H1 (cell line): ENCODE measurements at regions not wholly inside any gene's neighbourhood (a gene's known extent, or its start where the extent isn't known, plus 50 kb on each side); places are given as distances from the start of the nearest gene placed in this dataset.

Source experiments
- CTCF ChIA-PET: fragments of 300-600 bp; sonication (Branson Sonifier 250); formaldehyde crosslinking; loops from one replicate; lab custom pipeline; 2021; ENCODE audit not compliant: partially characterized antibody; lab: Charles Lee
- POLR2A ChIA-PET: fragments of 300-600 bp; sonication (Branson Sonifier 250); formaldehyde crosslinking; loops from one replicate; lab custom pipeline; 2021; ENCODE audit warnings: inconsistent platforms; ENCODE audit not compliant: partially characterized antibody; lab: Charles Lee
- DNase-seq, 2 experiments: peaks; one replicate each; pipeline versions ENCODE4 v3.0.0 to v3.0.0-alpha.2; 2010 to 2022; ENCODE audit warnings: low spot score in 2 of 2, low read depth in 1 of 2, mixed read lengths in 1 of 2
- FAIRE-seq: peaks from 2 replicates; lab custom pipeline; 2011; peaks lifted over from hg19 to GRCh38; lab: Jason Lieb, UNC
- H2AFZ ChIP-seq: 2 replicates; pipeline ENCODE4 v1.8.1; 2012; ENCODE audit warnings: low read length, inconsistent platforms
- H2AK5ac ChIP-seq: 2 replicates; pipeline ENCODE4 v1.6.1; 2013; ENCODE audit warnings: low read depth, low read length
- H2BK120ac ChIP-seq: replicated peaks from 2 replicates; pipeline ENCODE3; 2013; ENCODE audit warnings: low read depth, low read length, inconsistent platforms
- H2BK12ac ChIP-seq: 2 replicates; pipeline ENCODE4 v1.6.1; 2013; ENCODE audit warnings: low read depth, low read length
- H2BK15ac ChIP-seq: 2 replicates; pipeline ENCODE4 v1.6.1; 2013; ENCODE audit warnings: low read length
- H2BK20ac ChIP-seq: 2 replicates; pipeline ENCODE4 v1.6.1; 2013; ENCODE audit warnings: low read length
- H2BK5ac ChIP-seq: 2 replicates; pipeline ENCODE4 v1.6.1; 2013; ENCODE audit warnings: low read depth, low read length
- H3K14ac ChIP-seq: 2 replicates; pipeline ENCODE4 v1.6.1; 2013; ENCODE audit warnings: inconsistent platforms; ENCODE audit not compliant: insufficient read length
- H3K18ac ChIP-seq: 2 replicates; pipeline ENCODE4 v1.6.1; 2013; ENCODE audit warnings: low read length; ENCODE audit errors: extremely low read depth
- H3K23ac ChIP-seq: 2 replicates; pipeline ENCODE4 v1.6.1; 2013; ENCODE audit warnings: inconsistent platforms; ENCODE audit not compliant: insufficient read length
- H3K23me2 ChIP-seq: 2 replicates; pipeline ENCODE4 v1.6.1; 2013; ENCODE audit warnings: low read depth, low read length
- H3K27ac ChIP-seq: 2 replicates; pipeline ENCODE4 v1.6.1; 2011; ENCODE audit warnings: low read depth, low read length, inconsistent platforms
- H3K27me3 ChIP-seq, 4 experiments: replicated peaks in 1 of 4; 1 replicate in 1 of 4; 2 replicates in 3 of 4; pipeline versions ENCODE4 v1.6.1 to v1.8.1; 2011 to 2013; ENCODE audit warnings: low read length in 3 of 4, mild to moderate bottlenecking in 3 of 4, inconsistent platforms in 2 of 4, mixed read lengths in 2 of 4, moderate library complexity in 1 of 4; ENCODE audit not compliant: control insufficient read depth in 3 of 4, insufficient read depth in 3 of 4; ENCODE audit errors: extremely low read depth in 1 of 4
- H3K36me3 ChIP-seq, 4 experiments: 2 replicates each; pipeline versions ENCODE4 v1.6.1 to v1.8.1; 2011 to 2013; ENCODE audit warnings: mild to moderate bottlenecking in 4 of 4, low read length in 3 of 4, moderate library complexity in 2 of 4, control low read depth in 1 of 4, inconsistent platforms in 1 of 4; ENCODE audit not compliant: insufficient read depth in 4 of 4, control insufficient read depth in 2 of 4
- H3K4ac ChIP-seq: replicated peaks from 2 replicates; pipeline ENCODE3; 2013; ENCODE audit warnings: low read length, low read depth, mixed read lengths, inconsistent platforms; ENCODE audit not compliant: insufficient read length
- H3K4me1 ChIP-seq, 4 experiments: replicated peaks in 1 of 4; 1 replicate in 1 of 4; 2 replicates in 3 of 4; pipeline versions ENCODE4 v1.6.1 to v1.8.1; 2011 to 2013; ENCODE audit warnings: low read length in 3 of 4, inconsistent platforms in 2 of 4, mixed read lengths in 1 of 4; ENCODE audit not compliant: insufficient read depth in 4 of 4, control insufficient read depth in 3 of 4
- H3K4me2 ChIP-seq, 2 experiments: 2 replicates each; pipeline versions ENCODE4 v1.6.1 to v1.8.1; 2011 to 2013; ENCODE audit warnings: low read depth in 2 of 2, low read length in 2 of 2, control low read depth in 1 of 2, inconsistent platforms in 1 of 2, mild to moderate bottlenecking in 1 of 2; ENCODE audit not compliant: insufficient read depth in 1 of 2
- H3K4me3 ChIP-seq, 4 experiments: fragments of 200-600, 300-600 bp in 1 of 4; sonication (generic), shearing (Covaris generic), sonication (Bioruptor Twin) in 1 of 4; 2 replicates each; pipeline versions ENCODE4 v1.5.1 to v1.8.1; 2011 to 2016; ENCODE audit warnings: low read length in 4 of 4, low read depth in 3 of 4, control low read depth in 2 of 4, inconsistent platforms in 2 of 4, mild to moderate bottlenecking in 2 of 4, mixed read lengths in 1 of 4, moderate library complexity in 1 of 4; ENCODE audit not compliant: insufficient read depth in 2 of 4; ENCODE audit errors: extremely low read depth in 1 of 4
- H3K56ac ChIP-seq: replicated peaks from 2 replicates; pipeline ENCODE3; 2013; ENCODE audit warnings: low read depth, mild to moderate bottlenecking, mixed read lengths, low read length, inconsistent platforms; ENCODE audit not compliant: insufficient read length
- H3K79me1 ChIP-seq: 2 replicates; pipeline ENCODE4 v1.6.1; 2013; ENCODE audit warnings: low read depth, low read length, control low read depth
- H3K79me2 ChIP-seq, 2 experiments: 2 replicates each; pipeline versions ENCODE4 v1.6.1 to v1.8.1; 2012 to 2013; ENCODE audit warnings: low read length in 2 of 2, mild to moderate bottlenecking in 2 of 2, inconsistent platforms in 1 of 2; ENCODE audit not compliant: insufficient read depth in 2 of 2, control insufficient read depth in 1 of 2
- H3K9ac ChIP-seq, 4 experiments: replicated peaks in 1 of 4; 1 replicate in 1 of 4; 2 replicates in 3 of 4; pipeline versions ENCODE4 v1.6.1 to v1.8.1; 2011 to 2013; ENCODE audit warnings: low read depth in 3 of 4, low read length in 3 of 4, control low read depth in 2 of 4, mild to moderate bottlenecking in 2 of 4, moderate library complexity in 2 of 4, inconsistent platforms in 1 of 4; ENCODE audit errors: extremely low read depth in 1 of 4
- H3K9me3 ChIP-seq, 2 experiments: 2 replicates each; pipeline versions ENCODE4 v1.6.1 to v1.8.1; 2012 to 2013; ENCODE audit warnings: mild to moderate bottlenecking in 2 of 2, moderate library complexity in 2 of 2, control low read depth in 1 of 2, inconsistent platforms in 1 of 2, low read depth in 1 of 2, low read length in 1 of 2, mixed read lengths in 1 of 2; ENCODE audit not compliant: insufficient read depth in 2 of 2
- H4K20me1 ChIP-seq, 2 experiments: replicated peaks in 1 of 2; 2 replicates each; pipeline versions ENCODE3 to v1.8.1; 2011 to 2013; ENCODE audit warnings: inconsistent platforms in 2 of 2, low read length in 2 of 2, mild to moderate bottlenecking in 1 of 2; ENCODE audit not compliant: insufficient read depth in 2 of 2, control insufficient read depth in 1 of 2
- H4K5ac ChIP-seq: 2 replicates; pipeline ENCODE4 v1.6.1; 2013; ENCODE audit warnings: low read length, low read depth, mixed read lengths, inconsistent platforms; ENCODE audit not compliant: insufficient read length
- H4K8ac ChIP-seq: 2 replicates; pipeline ENCODE4 v1.8.0; 2013; ENCODE audit warnings: mild to moderate bottlenecking, moderate library complexity, low read length, inconsistent platforms; ENCODE audit not compliant: insufficient read depth; ENCODE audit errors: extremely low read depth
- H4K91ac ChIP-seq: replicated peaks from 2 replicates; pipeline ENCODE3; 2013; ENCODE audit warnings: low read length, mixed read lengths, inconsistent platforms; ENCODE audit not compliant: insufficient read length
- ATF3 ChIP-seq: IDR thresholded peaks from 2 replicates; pipeline ENCODE4 v1.6.1; 2011; ENCODE audit warnings: low read depth, mild to moderate bottlenecking, low read length; ENCODE audit not compliant: insufficient read depth
- CEBPB ChIP-seq: IDR thresholded peaks from 2 replicates; pipeline ENCODE4 v1.6.1; 2012; ENCODE audit warnings: low read depth, low read length
- CHD2 ChIP-seq: IDR thresholded peaks from 2 replicates; pipeline ENCODE4 v1.6.1; 2012; ENCODE audit warnings: low read length, improper control_type of control experiment
- CTBP2 ChIP-seq: IDR thresholded peaks from 2 replicates; pipeline ENCODE4 v1.7.0; 2011; ENCODE audit warnings: borderline replicate concordance, mild to moderate bottlenecking, moderate library complexity, mixed read lengths, low read length; ENCODE audit not compliant: insufficient read depth, insufficient read length
- CTCF ChIP-seq, 3 experiments: IDR thresholded peaks; 1 replicate in 2 of 3; 2 replicates in 1 of 3; pipeline versions ENCODE4 v1.5.1 to v1.6.1; 2011; ENCODE audit warnings: low read length in 3 of 3, mild to moderate bottlenecking in 3 of 3, inconsistent platforms in 2 of 3, low read depth in 1 of 3, moderate library complexity in 1 of 3; ENCODE audit not compliant: insufficient read depth in 1 of 3; ENCODE audit errors: control extremely low read depth in 1 of 3
- GTF2F1 ChIP-seq: IDR thresholded peaks from 2 replicates; pipeline ENCODE4 v1.6.1; 2012; ENCODE audit warnings: low read depth, low read length, improper control_type of control experiment, borderline replicate concordance
- HDAC2 ChIP-seq, 2 experiments: fragments of 300-600 bp in 1 of 2; sonication (generic) in 1 of 2; IDR thresholded peaks; 2 replicates each; pipeline ENCODE4 v1.6.1; 2011 to 2012; ENCODE audit warnings: low read depth in 2 of 2, low read length in 2 of 2, mild to moderate bottlenecking in 2 of 2, moderate library complexity in 2 of 2, borderline replicate concordance in 1 of 2, inconsistent platforms in 1 of 2
- MAX ChIP-seq: IDR thresholded peaks from 2 replicates; pipeline ENCODE4 v1.6.1; 2012; ENCODE audit warnings: inconsistent platforms
- NRF1 ChIP-seq: IDR thresholded peaks from 2 replicates; pipeline ENCODE4 v1.6.1; 2011; ENCODE audit warnings: mild to moderate bottlenecking, low read depth, low read length, improper control_type of control experiment
- RFX5 ChIP-seq: IDR thresholded peaks from 2 replicates; pipeline ENCODE4 v1.6.1; 2011; ENCODE audit warnings: low read depth, low read length, improper control_type of control experiment, borderline replicate concordance
- SP4 ChIP-seq: IDR thresholded peaks from 2 replicates; pipeline ENCODE4 v1.6.1; 2012; ENCODE audit warnings: low read length, inconsistent platforms
- WGBS, 2 experiments: shearing (Covaris generic) in 1 of 2; methylation state at CpG; one replicate each; pipeline versions ENCODE4 v1.1.6 to v1.1.7; 2013 to 2015; ENCODE audit warnings: low lambda C conversion rate in 2 of 2, mixed read lengths in 2 of 2, inconsistent platforms in 1 of 2, low coverage in 1 of 2, missing lambda C conversion rate in 1 of 2; ENCODE audit not compliant: insufficient replicate concordance in 2 of 2, insufficient coverage in 1 of 2, insufficient read length in 1 of 2; ENCODE audit errors: extremely low coverage in 1 of 2, missing lambda C conversion rate in 1 of 2; 5-methylcytosine and 5-hydroxymethylcytosine counted together

- no peak overlapping the region for H3K9ac ChIP-seq
- no peak overlapping the region for H2BK12ac ChIP-seq
- H3K4me3 ChIP-seq: no peak overlapping the region
- H4K8ac ChIP-seq: no peak overlapping the region
- H3K27ac ChIP-seq: no peak overlapping the region
- no peak overlapping the region for H3K4me2 ChIP-seq
- H3K4ac ChIP-seq: no peak overlapping the region
- H4K20me1 ChIP-seq: no peaks in the 10 kb centered on the region
- WGBS, 2 experiments: 82% methylated on average over 4 of the region's 4 CpGs; no CpG with 5 or more reads in 1 of the 2 experiments
- DNase-seq (no peak), FAIRE-seq (no peak)
- H3K18ac ChIP-seq: no peak overlapping the region
- no peak overlapping the region for H2AFZ ChIP-seq
- H2BK20ac ChIP-seq: no peak overlapping the region
- no peak overlapping the region for H3K56ac ChIP-seq
- H3K4me1 ChIP-seq: no peaks in the 10 kb centered on the region
- H3K23me2 ChIP-seq: no peaks in the 10 kb centered on the region
- no peak overlapping the region for H3K14ac ChIP-seq
- H3K79me2 ChIP-seq: no peaks in the 10 kb centered on the region
- H2BK5ac ChIP-seq: no peak overlapping the region
- no peak overlapping the region for H4K5ac ChIP-seq
- ChIA-PET POLR2A (no interaction called here), CTCF (interaction anchor here (1.0 kb wide), 1 partner anchor 18 kb away, joined by 3 read pairs; no protein-coding TSS in a partner anchor)
- no peak overlapping the region for H2BK120ac ChIP-seq
- H3K27me3 ChIP-seq: no peaks in the 10 kb centered on the region
- H3K23ac ChIP-seq: no peak overlapping the region
- no peaks in the 10 kb centered on the region for H3K9me3 ChIP-seq
- no peak overlapping the region for H2BK15ac ChIP-seq
- no peak overlapping the region for H4K91ac ChIP-seq
- H3K36me3 ChIP-seq: no peaks in the 10 kb centered on the region
- no peaks in the 10 kb centered on the region for H3K79me1 ChIP-seq
- no peak overlapping the region for H2AK5ac ChIP-seq
- TF ChIP-seq GTF2F1: no peak
- TF ChIP-seq ATF3: no peak
- no peak for TF ChIP-seq RFX5
- no peak for TF ChIP-seq HDAC2 (IDR thresholded peaks at IDR 0.05; ENCODE audit: borderline replicate concordance in 1 of 2, low read depth in 2 of 2, low read length in 2 of 2)
- no peak for TF ChIP-seq CEBPB
- TF ChIP-seq CTCF (IDR thresholded peaks at IDR 0.05; ENCODE audit: control extremely low read depth in 1 of 3, insufficient read depth in 1 of 3, low read depth in 1 of 3, low read length in 3 of 3): no peak
- TF ChIP-seq CHD2: no peak
- TF ChIP-seq SP4: no peak
- TF ChIP-seq MAX: no peak
- no peak for TF ChIP-seq CTBP2
- TF ChIP-seq NRF1: no peak
Measured at GRCh38 chr7:50923476-50923875, 140.8 kb upstream of the GRB10 start.
